Urothelium cell line (cell line): ENCODE measurements at regions not wholly inside any gene's neighbourhood (a gene's known extent, or its start where the extent isn't known, plus 50 kb on each side); places are given as distances from the start of the nearest gene placed in this dataset.

Experiments used
- DNase-seq: peaks from one replicate; pipeline ENCODE4 v3.0.0; 2011; ENCODE audit warnings: low spot score, mixed read lengths
- FAIRE-seq: peaks from 2 replicates; lab custom pipeline; 2011; peaks lifted over from hg19 to GRCh38; lab: Jason Lieb, UNC

GRCh38 chr17:34527908-34528470 lies 51.4 kb upstream of the TMEM132E start:
- no peak for DNase-seq
- FAIRE-seq = no peak

GRCh38 chr17:34527136-34527907 lies 52.1 kb upstream of the TMEM132E start:
- no peak for DNase-seq
- no peak for FAIRE-seq

DNA sequence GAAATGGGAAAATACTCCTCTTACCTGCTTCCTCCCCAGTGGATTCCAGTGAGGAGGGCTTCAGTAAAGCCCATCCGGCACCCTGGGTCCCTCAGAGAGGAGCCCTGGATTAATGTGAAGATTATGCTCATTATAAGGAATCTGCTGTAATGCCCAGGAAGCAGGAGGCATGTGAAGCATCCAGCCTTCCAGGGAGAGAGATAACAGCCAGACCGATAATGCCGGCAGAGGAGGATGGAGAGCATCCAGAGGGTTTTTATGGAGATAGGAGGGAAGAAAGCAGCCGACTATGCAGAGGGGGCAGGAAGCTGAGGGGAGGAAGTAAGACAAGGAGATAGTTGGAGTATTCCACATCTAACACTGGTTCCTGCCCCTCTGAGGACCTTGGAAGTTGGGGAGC lies 53.7 kb upstream of the TMEM132E start:
- DNase-seq = no peak
- FAIRE-seq = no peak

GRCh38 chr17:34521955-34522354 lies 57.4 kb upstream of the TMEM132E start:
- DNase-seq (no peak), FAIRE-seq (no peak)

GRCh38 chr17:34519282-34519681 lies 60.1 kb upstream of the TMEM132E start:
- no peak for FAIRE-seq
- DNase-seq = no peak

- DNase-seq = no peak
- no peak for FAIRE-seq
Measured at GRCh38 chr17:34517406-34517805, 62.0 kb upstream of the TMEM132E start.

GRCh38 chr17:34511931-34512330 lies 67.5 kb upstream of the TMEM132E start:
- no peak for FAIRE-seq
- no peak for DNase-seq

DNA sequence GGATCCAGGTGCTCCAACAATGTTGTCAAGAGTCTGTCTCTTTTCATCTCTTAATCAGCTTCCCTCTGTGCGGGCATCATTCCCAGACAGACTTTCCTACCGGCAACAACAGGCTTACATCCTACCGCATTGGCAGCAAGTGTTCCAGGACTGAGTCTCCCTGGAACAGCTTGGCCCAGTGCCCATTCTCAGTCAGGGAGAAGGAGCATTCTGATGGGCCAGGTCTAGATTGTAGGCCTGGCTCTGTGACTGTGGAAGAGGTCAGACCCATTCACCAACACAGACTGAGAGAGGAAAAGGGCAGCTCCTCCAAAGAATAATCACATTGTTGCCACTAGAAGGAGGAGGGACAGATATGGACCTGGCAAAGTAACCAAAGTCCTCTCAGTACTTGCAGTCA lies 68.1 kb upstream of the TMEM132E start:
- no peak for DNase-seq
- FAIRE-seq = no peak

- DNase-seq = no peak
- no peak for FAIRE-seq
Measured at GRCh38 chr17:34504814-34505484, 74.4 kb upstream of the TMEM132E start.

DNA sequence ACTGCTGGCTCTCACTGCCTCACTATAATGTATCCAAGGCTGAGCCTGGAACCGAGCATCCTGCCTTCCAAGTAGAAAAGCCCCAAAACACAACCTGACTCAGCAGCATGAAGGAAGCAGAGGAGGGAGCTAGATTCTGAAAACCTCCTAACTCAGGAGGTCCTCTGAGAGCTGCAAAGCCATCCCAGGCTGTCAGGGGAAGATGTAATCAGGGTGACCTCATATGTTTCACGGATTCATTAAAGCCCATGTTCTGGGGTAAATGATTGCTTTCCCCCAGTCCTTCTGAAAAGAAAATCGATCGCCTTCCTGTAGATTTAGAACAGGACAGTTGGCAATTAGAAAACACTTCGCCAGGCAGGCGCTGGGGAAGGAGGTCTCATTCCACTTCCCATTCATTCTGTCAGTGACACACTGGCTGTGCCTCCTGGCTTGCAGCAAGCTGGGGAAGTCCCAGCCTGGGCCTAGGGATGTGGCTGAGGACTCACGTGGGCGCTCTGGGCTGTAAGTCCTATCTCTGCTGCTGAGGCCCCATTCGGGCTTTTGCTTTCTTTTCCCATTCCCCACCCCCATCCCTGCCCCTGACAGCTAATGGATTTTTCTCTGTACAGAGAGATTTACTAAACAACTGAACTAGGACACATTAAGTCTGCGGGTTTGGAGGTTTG lies 75.7 kb upstream of the TMEM132E start:
- FAIRE-seq = no peak
- DNase-seq = no peak

GRCh38 chr17:34502426-34502825 lies 77.0 kb upstream of the TMEM132E start:
- FAIRE-seq = no peak
- no peak for DNase-seq

DNA sequence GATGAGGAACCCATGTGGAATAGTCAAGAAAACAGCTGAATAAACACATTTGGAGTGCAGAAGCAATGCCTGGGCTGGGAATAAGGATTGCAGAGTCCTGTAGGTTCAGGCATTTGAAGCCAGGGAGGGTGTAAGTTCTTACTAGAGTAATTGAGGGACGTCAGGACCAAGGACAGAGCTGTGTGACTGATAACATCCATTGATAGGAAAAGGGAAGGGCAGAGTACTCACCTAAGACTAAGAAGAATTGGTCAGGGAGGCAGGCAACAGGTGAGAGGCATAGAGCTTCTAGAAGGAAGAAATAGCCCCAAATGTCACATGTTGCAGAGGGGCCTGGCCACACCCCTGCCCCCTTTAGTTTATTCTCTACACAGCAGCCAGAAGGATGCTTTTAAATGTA lies 79.8 kb upstream of the TMEM132E start:
- DNase-seq (peak; percentile 12), FAIRE-seq (no peak)

- FAIRE-seq (no peak), DNase-seq (no peak)
Measured at GRCh38 chr17:34493917-34494316, 85.5 kb upstream of the TMEM132E start.

DNA sequence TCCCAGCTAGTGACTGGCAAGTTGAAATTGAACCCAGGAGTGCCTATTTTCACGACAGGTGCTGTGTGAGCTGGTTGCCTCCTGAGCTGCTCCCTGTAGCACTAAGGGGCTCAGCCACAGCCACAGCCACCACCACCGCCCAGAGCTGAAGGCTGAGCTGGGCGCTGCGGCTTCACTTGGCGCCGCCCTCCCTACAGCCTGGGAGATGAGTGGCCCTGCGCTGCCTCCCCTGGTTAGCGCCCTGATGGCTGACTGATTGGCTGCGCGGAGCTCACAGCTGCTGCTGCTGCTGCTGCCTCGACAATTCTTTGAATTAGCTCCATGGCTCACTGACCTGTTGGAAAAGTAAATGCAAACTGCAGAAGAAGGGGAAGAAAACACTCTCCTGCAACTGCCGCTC lies 91.8 kb upstream of the TMEM132E start:
- DNase-seq (no peak), FAIRE-seq (no peak)

DNA sequence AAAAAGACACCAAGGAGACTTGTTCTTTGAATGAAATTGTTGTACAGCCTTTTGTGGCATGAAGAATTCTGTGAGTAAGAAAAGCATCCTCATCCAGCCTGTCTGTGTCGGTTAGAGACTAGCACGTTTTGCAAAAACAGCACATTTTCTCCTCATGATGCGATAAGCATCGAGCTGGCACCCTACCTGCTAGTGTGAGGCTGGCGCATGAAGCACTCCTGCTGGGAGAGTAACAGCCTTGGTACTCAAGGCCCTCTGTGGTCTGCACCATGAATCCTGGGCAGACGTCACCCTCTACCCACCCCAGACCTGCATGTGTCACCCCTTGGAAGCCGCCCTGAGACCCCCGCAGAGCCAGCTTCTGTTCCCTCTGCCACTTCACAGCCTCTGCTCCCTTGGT lies 92.6 kb upstream of the TMEM132E start:
- DNase-seq (no peak), FAIRE-seq (no peak)

GRCh38 chr17:34485999-34486398 lies 93.4 kb upstream of the TMEM132E start:
- DNase-seq = no peak
- FAIRE-seq = no peak

GRCh38 chr17:34484193-34484733 lies 95.1 kb upstream of the TMEM132E start:
- FAIRE-seq (no peak), DNase-seq (no peak)

DNA sequence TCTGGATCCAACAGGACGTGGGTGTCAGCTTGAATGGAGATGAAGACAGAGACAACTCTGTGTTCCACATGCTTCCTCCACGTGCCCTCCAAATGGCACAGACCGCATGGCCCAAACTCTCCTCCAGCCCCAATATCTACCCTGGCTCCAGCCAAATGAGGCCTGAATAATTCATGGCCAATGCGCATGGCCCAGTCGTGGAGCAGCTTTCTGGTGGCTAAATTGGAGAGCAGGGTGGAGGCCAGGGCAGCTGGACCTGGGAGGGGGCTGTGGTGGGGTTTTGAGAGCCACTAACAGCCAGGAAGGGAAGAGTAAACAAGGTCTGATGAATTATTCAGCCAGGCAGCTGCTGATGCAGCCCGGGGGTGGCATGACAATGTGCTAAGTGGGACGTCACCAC lies 96.7 kb upstream of the TMEM132E start:
- FAIRE-seq = no peak
- no peak for DNase-seq

DNA sequence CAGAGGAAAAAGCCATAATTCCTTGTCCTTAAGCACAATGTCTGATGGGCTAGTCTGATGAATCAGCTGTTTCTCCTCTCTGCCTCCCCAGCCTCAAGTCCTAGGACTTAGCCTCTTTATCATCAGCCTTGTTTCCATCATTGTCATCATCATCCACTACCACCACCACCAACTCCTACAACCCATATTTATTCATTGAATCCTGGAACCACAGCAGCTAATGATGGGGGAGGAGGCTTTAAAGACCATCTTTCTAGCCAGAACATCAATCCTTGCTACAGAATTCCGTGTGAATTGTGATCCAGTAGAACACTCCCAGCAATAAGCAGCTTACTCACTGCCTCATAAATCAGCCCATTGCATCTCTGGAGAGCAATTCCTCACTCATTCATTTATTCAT lies 97.6 kb upstream of the TMEM132E start:
- DNase-seq (no peak), FAIRE-seq (no peak)

DNA sequence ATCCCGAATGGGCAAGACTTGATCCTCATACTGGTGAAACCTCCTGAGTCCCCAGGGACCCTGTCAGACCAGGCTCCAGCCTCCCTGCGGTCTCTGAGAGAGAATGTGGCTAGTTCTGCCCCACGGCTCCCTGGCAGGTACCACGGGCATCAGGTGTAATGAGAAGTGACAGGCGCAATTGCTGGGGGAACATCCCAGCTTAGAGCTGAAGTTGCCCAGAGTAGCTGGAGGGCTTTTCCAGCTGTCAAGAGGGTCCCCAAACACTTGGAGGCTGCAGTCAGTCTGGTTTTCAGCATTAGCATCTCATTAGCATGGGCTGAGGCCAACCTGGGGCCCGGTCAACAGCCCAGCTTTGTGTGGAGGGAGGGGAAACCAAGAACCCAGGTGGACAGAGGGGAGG lies 100.0 kb upstream of the TMEM132E start:
- no peak for DNase-seq
- FAIRE-seq = no peak

GRCh38 chr17:34478244-34478643 lies 101.1 kb upstream of the TMEM132E start:
- FAIRE-seq = no peak

More at GRCh38 chr17:34478244-34478643, 101.1 kb upstream of the TMEM132E start:
- DNase-seq = no peak
